B cell (primary cell): ENCODE measurements at regions not wholly inside any gene's neighbourhood (a gene's known extent, or its start where the extent isn't known, plus 50 kb on each side); places are given as distances from the start of the nearest gene placed in this dataset.

ENCODE experiments used
- ATAC-seq: fragments of 200-7000 bp; cut with Tn5 transposase; one replicate; pipeline ENCODE4 v1.10.0; 2021; ENCODE audit warnings: low read depth, mild to moderate bottlenecking, moderate number of reproducible peaks, moderate library complexity
- CTCF ChIA-PET: fragments of 350-600 bp; sonication (Branson Sonifier 250); formaldehyde crosslinking; loops from one replicate; lab custom pipeline; 2021; ENCODE audit warnings: antibody characterized with exemption, inconsistent platforms; lab: Charles Lee
- POLR2A ChIA-PET: fragments of 350-600 bp; sonication (Branson Sonifier 250); formaldehyde crosslinking; loops from one replicate; lab custom pipeline; 2021; ENCODE audit warnings: antibody characterized with exemption; lab: Charles Lee
- DNase-seq: peaks from one replicate; pipeline ENCODE4 v3.0.0; 2013
- H2AFZ ChIP-seq: 2 replicates; pipeline ENCODE4 v1.6.1; 2012; ENCODE audit warnings: mild to moderate bottlenecking, low read depth, low read length; ENCODE audit not compliant: insufficient read depth, poor library complexity, severe bottlenecking
- H3K27ac ChIP-seq, 2 donors: 1 replicate in 1 of 2; 2 replicates in 1 of 2; pipeline ENCODE4 v1.5.1; 2012 to 2013; ENCODE audit warnings: low read length in 2 of 2, mild to moderate bottlenecking in 2 of 2, moderate library complexity in 1 of 2
- H3K27me3 ChIP-seq, 4 experiments: fragments of 200-600 bp in 1 of 4; sonication (generic) in 1 of 4; replicated peaks in 1 of 4; 1 replicate in 2 of 4; 2 replicates in 2 of 4; pipeline versions ENCODE4 v1.6.1 to v1.7.0; 2013 to 2016; ENCODE audit warnings: low read length in 3 of 4, mild to moderate bottlenecking in 2 of 4, mixed read lengths in 1 of 4, moderate library complexity in 1 of 4; ENCODE audit not compliant: insufficient read depth in 4 of 4, control insufficient read depth in 3 of 4; ENCODE audit errors: control extremely low read depth in 1 of 4
- H3K36me3 ChIP-seq, 2 experiments: replicated peaks in 1 of 2; 1 replicate in 1 of 2; 2 replicates in 1 of 2; pipeline versions ENCODE4 v1.6.1 to v1.7.1; 2013; ENCODE audit warnings: low read length in 1 of 2; ENCODE audit not compliant: insufficient read depth in 2 of 2, control insufficient read depth in 1 of 2; ENCODE audit errors: control extremely low read depth in 1 of 2, extremely low read depth in 1 of 2
- H3K4me1 ChIP-seq, 2 donors: fragments of 200-600 bp in 1 of 2; sonication (generic) in 1 of 2; 1 replicate in 1 of 2; 2 replicates in 1 of 2; pipeline versions ENCODE4 v1.5.1 to v1.6.1; 2013 to 2017; ENCODE audit warnings: low read length in 2 of 2; ENCODE audit not compliant: control insufficient read depth in 2 of 2, insufficient read depth in 2 of 2
- H3K4me2 ChIP-seq: replicated peaks from 2 replicates; pipeline ENCODE3; 2012; ENCODE audit warnings: mild to moderate bottlenecking, low read depth, low read length; ENCODE audit not compliant: poor library complexity, severe bottlenecking
- H3K4me3 ChIP-seq, 5 experiments: fragments of 200-600 bp in 1 of 5; sonication (generic) in 1 of 5; 1 replicate in 3 of 5; 2 replicates in 2 of 5; pipeline versions ENCODE4 v1.5.1 to v1.7.0; 2011 to 2016; ENCODE audit warnings: low read length in 4 of 5, mild to moderate bottlenecking in 4 of 5, low read depth in 2 of 5, control low read depth in 1 of 5, moderate library complexity in 1 of 5; ENCODE audit not compliant: insufficient read depth in 1 of 5; ENCODE audit errors: control extremely low read depth in 1 of 5, extremely low read depth in 1 of 5
- H3K79me2 ChIP-seq: fragments of 200-600 bp; sonication (generic); one replicate; pipeline ENCODE4 v1.6.0; 2016; ENCODE audit warnings: low read length; ENCODE audit not compliant: control insufficient read depth, insufficient read depth
- H3K9ac ChIP-seq: fragments of 200-600 bp; sonication (generic); 2 replicates; pipeline ENCODE4 v1.6.1; 2017; ENCODE audit warnings: mild to moderate bottlenecking, low read length, moderate library complexity
- H3K9me3 ChIP-seq, 3 donors: one replicate each; pipeline versions ENCODE4 v1.6.1 to v1.7.1; 2013; ENCODE audit warnings: low read length in 2 of 3; ENCODE audit not compliant: control insufficient read depth in 2 of 3, insufficient read depth in 1 of 3; ENCODE audit errors: control extremely low read depth in 1 of 3
- H4K20me1 ChIP-seq: 2 replicates; pipeline ENCODE4 v1.6.0; 2012; ENCODE audit warnings: mild to moderate bottlenecking, low read length; ENCODE audit not compliant: insufficient read depth, control insufficient read depth, poor library complexity, severe bottlenecking
- H3K27ac Mint-ChIP-seq: one replicate; pipeline ENCODE4 v1.8.0; 2021; ENCODE audit warnings: mixed read lengths
- H3K27me3 Mint-ChIP-seq: one replicate; pipeline ENCODE4 v1.8.0; 2021; ENCODE audit warnings: mixed read lengths
- H3K4me1 Mint-ChIP-seq: one replicate; pipeline ENCODE4 v1.8.0; 2021; ENCODE audit warnings: mixed read lengths
- H3K4me3 Mint-ChIP-seq: one replicate; pipeline ENCODE4 v1.8.0; 2021; ENCODE audit warnings: mixed read lengths
- H3K9me3 Mint-ChIP-seq: one replicate; pipeline ENCODE4 v1.8.0; 2022; ENCODE audit warnings: mixed read lengths; ENCODE audit not compliant: insufficient read depth
- CTCF ChIP-seq: fragments of 200-600 bp; IDR thresholded peaks from one replicate; pipeline ENCODE4 v1.8.0; 2022; ENCODE audit warnings: antibody characterized with exemption, mild to moderate bottlenecking
- EZH2 ChIP-seq: IDR thresholded peaks from 2 replicates; pipeline ENCODE4 v1.6.1; 2012; ENCODE audit warnings: borderline replicate concordance, low read depth, mild to moderate bottlenecking, moderate library complexity, low read length; ENCODE audit not compliant: insufficient read depth, poor library complexity, severe bottlenecking
- WGBS: methylation state at CpG from one replicate; pipeline ENCODE4 v1.1.5; 2013; ENCODE audit warnings: missing lambda C conversion rate; ENCODE audit not compliant: insufficient coverage; 5-methylcytosine and 5-hydroxymethylcytosine counted together
- intact Hi-C: fragments of 100-400 bp; cut with micrococcal nuclease; formaldehyde crosslinking; loops from one replicate; pipeline ENCODE4 v1.10.0; 2022

GRCh38 chr10:84606428-84606827, 278.0 kb downstream of the CCSER2 start:
- Histone ChIP-seq H3K9me3 (no peaks in the 10 kb centered on the region), H3K27ac (no peak overlapping the region), H3K27me3 (peaks cover 0 to 5% (median 0%) of the 10 kb centered on the region in 4 experiments), H3K36me3 (no peaks in the 10 kb centered on the region), H2AFZ (no peak overlapping the region), H4K20me1 (no peaks in the 10 kb centered on the region), H3K4me2 (no peak overlapping the region), H3K4me1 (no peaks in the 10 kb centered on the region), H3K9ac (no peak overlapping the region), H3K4me3 (no peak overlapping the region), H3K79me2 (no peaks in the 10 kb centered on the region)
- CTCF ChIA-PET, result no interaction called here
- H3K27ac Mint-ChIP-seq, result no peak overlapping the region
- WGBS, result 53% methylated on average over 3 of the region's 3 CpGs
- peaks cover 25% of the 10 kb centered on the region for H3K27me3 Mint-ChIP-seq
- intact Hi-C loops, result no loop called here
- H3K9me3 Mint-ChIP-seq, result no peaks in the 10 kb centered on the region
- ATAC-seq (no peak), DNase-seq (no peak)
- H3K4me1 Mint-ChIP-seq, result no peaks in the 10 kb centered on the region
- POLR2A ChIA-PET, result no interaction called here
- H3K4me3 Mint-ChIP-seq, result no peak overlapping the region
- TF ChIP-seq EZH2, result no peak
- TF ChIP-seq CTCF, result no peak

DNA sequence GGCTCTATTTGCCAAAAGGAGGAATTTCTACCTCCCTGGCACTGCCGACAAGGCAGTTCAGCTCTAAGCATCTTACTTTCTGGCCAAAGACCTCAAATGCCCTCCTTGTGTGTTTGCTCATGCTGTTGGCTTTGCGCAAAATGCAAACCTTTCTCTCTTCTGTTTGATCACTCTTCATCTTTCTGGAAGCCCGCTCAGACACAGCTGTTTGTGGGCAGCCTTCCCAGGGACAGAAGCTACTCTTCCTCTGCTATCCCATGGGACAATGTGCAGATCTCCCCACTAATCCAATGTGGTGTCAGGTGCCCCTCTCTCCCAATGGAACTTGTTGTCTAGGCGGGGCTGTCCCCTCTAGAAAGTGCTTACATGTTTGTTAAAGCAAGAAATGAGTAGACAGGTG, 278.7 kb downstream of the CCSER2 start:
- peaks cover 25% of the 10 kb centered on the region for H3K27me3 Mint-ChIP-seq
- Histone ChIP-seq H3K36me3 (no peaks in the 10 kb centered on the region), H3K9me3 (no peaks in the 10 kb centered on the region), H3K79me2 (no peaks in the 10 kb centered on the region), H3K27ac (no peak overlapping the region), H3K9ac (no peak overlapping the region), H3K4me1 (no peaks in the 10 kb centered on the region), H3K4me3 (no peak overlapping the region), H2AFZ (no peak overlapping the region), H3K27me3 (peaks cover 0 to 5% (median 0%) of the 10 kb centered on the region in 4 experiments), H4K20me1 (no peaks in the 10 kb centered on the region), H3K4me2 (no peak overlapping the region)
- WGBS, result 95% methylated on average over 4 of the region's 4 CpGs
- POLR2A ChIA-PET, result no interaction called here
- H3K27ac Mint-ChIP-seq, result no peak overlapping the region
- no peak for TF ChIP-seq CTCF
- no peak for TF ChIP-seq EZH2
- H3K4me3 Mint-ChIP-seq, result no peak overlapping the region
- intact Hi-C loops, result no loop called here
- ATAC-seq (no peak), DNase-seq (no peak)
- CTCF ChIA-PET, result no interaction called here
- no peaks in the 10 kb centered on the region for H3K4me1 Mint-ChIP-seq
- H3K9me3 Mint-ChIP-seq, result no peaks in the 10 kb centered on the region
